ENCODE measurements at regions not wholly inside any gene's neighbourhood (a gene's known extent, or its start where the extent isn't known, plus 50 kb on each side); places are given as distances from the start of the nearest gene placed in this dataset.

- no peak for TF ChIP-seq SP1 (IDR thresholded peaks at IDR 0.05)
- no peak for TF ChIP-seq FOXA1 (IDR thresholded peaks at IDR 0.05)
- no peak for TF ChIP-seq SUZ12 (IDR thresholded peaks at IDR 0.05)
- no peak for TF ChIP-seq ELF4 (IDR thresholded peaks at IDR 0.05)
- TF ChIP-seq FOXK2 (IDR thresholded peaks at IDR 0.05), result no peak
- no peak for TF ChIP-seq BHLHE40 (IDR thresholded peaks at IDR 0.05; ENCODE audit: borderline replicate concordance)
- no peak for TF ChIP-seq TARDBP (IDR thresholded peaks at IDR 0.05)
- TF ChIP-seq NFRKB (IDR thresholded peaks at IDR 0.05), result no peak
- no peak for TF ChIP-seq LEF1 (IDR thresholded peaks at IDR 0.05; ENCODE audit: borderline replicate concordance)
- TF ChIP-seq FOXM1 (IDR thresholded peaks at IDR 0.05; ENCODE audit: borderline replicate concordance), result no peak
- no peak for TF ChIP-seq ZNF384 (IDR thresholded peaks at IDR 0.05)
- no peak for TF ChIP-seq ARNT (IDR thresholded peaks at IDR 0.05)
- TF ChIP-seq PKNOX1 (IDR thresholded peaks at IDR 0.05), result no peak
- no peak for TF ChIP-seq L3MBTL2 (conservative IDR thresholded peaks at IDR 0.05)
These were observed 83.1 kb upstream of the GYPA start for GRCh38 chr4:144223661-144224060.

Measured in HEK293T (cell line).